GM08714 (cell line): ENCODE measurements at regions not wholly inside any gene's neighbourhood (a gene's known extent, or its start where the extent isn't known, plus 50 kb on each side); places are given as distances from the start of the nearest gene placed in this dataset.
"Not testable (repeated sequence)": the region's sequence is repeated elsewhere in the genome, so short reads cannot be mapped to it uniquely, and the experiment has no call there.

Experiments used
- H3K4me3 ChIP-seq: fragments of 200-500 bp; sonication (Bioruptor generic); 2 replicates; pipeline ENCODE4 v1.5.1; 2014; ENCODE audit warnings: mild to moderate bottlenecking, low read length, inconsistent platforms
- ZNF274 ChIP-seq: IDR thresholded peaks from 2 replicates; pipeline ENCODE4 v1.6.1; 2012; ENCODE audit warnings: mild to moderate bottlenecking, low read depth, low read length

GRCh38 chr4:86451560-86452330 lies 91.9 kb upstream of the MAPK10 start:
- no peak for TF ChIP-seq ZNF274

GRCh38 chr4:86452422-86452891 lies 92.6 kb upstream of the MAPK10 start:
- no peak overlapping the region for H3K4me3 ChIP-seq
- no peak for TF ChIP-seq ZNF274

More at GRCh38 chr4:86451560-86452330, 91.9 kb upstream of the MAPK10 start:
- no peak overlapping the region for H3K4me3 ChIP-seq

DNA sequence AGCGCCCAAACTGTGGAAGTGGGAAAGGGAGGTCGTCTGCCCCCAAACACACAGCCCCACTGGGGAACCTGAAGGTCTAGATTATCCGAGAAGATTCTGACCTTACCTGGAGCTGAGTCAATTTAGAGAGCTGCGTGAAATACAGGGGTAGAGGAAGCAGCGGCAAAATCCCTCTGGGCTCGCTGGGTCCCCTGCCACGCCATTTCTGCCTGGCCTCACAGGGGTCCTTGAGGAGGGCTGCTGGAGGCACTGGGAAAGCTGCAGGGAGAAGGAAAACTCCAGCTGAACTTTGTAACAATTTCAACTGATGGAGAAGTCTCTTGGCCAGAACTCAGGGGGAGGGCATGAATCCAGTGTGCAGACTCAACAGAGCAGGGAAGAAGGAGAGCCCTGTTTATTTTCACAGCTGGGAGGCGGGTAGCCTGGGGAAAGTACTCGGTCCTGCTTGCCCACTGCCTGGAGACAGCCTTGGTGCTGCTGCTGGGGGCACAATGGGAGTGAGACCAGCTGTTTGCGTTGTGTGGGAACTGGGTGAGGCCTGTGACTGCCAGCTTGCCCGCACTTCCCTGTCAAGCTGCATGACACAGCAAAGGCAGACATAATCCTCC lies 93.2 kb upstream of the MAPK10 start:
- no peak for TF ChIP-seq ZNF274
- no peak overlapping the region for H3K4me3 ChIP-seq

DNA sequence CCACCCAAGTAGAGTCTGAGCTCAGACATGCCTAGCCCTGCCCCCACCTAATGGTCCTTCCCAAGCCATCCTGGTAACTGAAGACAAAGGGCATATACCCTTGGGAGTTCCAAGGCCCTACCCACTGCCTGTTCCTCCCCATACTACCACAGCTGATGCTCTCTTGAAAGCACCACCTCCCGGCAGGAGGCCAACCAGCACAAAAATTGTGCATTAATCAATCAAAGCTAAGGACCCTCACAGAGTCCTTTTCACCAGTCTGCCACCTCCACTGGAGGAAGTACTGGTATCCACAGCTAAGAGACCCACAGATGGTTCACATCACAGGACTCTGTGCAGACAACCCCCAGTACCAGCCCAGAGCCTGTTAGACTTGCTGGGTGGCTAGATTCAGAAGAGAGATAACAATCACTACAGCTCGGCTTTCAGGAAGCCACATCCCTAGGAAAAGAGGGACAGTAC lies 93.8 kb upstream of the MAPK10 start:
- H3K4me3 ChIP-seq: not testable (repeated sequence)

GRCh38 chr4:86461849-86462248 lies 102.0 kb upstream of the MAPK10 start:
- no peak overlapping the region for H3K4me3 ChIP-seq
- no peak for TF ChIP-seq ZNF274

DNA sequence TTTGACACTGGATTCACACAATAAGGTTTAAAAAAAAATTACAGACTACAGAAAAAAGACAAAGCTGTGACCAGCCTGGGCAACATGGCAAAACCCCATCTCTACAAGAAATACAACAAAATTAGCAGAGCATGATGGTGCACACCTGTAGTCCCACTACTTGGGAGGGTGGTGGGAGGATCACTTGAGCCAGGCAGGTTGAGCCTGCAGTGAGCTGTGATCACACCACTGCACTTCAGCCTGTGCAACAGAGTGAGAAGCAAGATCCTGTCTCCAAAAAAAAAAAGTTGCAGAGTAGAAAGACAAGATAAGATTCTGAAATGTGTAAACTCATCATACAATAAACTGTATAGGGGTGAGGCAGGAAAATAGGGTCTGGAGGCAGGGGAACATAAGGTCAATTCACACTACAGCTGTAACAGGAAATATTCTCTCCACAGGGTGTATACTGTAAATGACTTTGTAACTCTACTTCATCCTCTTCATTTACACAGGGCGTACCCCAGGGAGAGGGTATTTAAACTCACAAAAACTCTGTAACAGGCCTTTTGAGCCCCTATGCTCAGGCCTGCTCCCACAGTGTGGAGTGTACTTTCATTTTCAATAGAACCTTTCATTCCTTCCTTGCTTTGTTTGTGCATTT lies 112.6 kb upstream of the MAPK10 start:
- no peak for TF ChIP-seq ZNF274
- no peak overlapping the region for H3K4me3 ChIP-seq

GRCh38 chr4:86478151-86478550 lies 116.0 kb upstream of the PTPN13 start:
- not testable (repeated sequence) for H3K4me3 ChIP-seq

GRCh38 chr4:86481440-86481839 lies 112.7 kb upstream of the PTPN13 start:
- no peak overlapping the region for H3K4me3 ChIP-seq
- TF ChIP-seq ZNF274: no peak

DNA sequence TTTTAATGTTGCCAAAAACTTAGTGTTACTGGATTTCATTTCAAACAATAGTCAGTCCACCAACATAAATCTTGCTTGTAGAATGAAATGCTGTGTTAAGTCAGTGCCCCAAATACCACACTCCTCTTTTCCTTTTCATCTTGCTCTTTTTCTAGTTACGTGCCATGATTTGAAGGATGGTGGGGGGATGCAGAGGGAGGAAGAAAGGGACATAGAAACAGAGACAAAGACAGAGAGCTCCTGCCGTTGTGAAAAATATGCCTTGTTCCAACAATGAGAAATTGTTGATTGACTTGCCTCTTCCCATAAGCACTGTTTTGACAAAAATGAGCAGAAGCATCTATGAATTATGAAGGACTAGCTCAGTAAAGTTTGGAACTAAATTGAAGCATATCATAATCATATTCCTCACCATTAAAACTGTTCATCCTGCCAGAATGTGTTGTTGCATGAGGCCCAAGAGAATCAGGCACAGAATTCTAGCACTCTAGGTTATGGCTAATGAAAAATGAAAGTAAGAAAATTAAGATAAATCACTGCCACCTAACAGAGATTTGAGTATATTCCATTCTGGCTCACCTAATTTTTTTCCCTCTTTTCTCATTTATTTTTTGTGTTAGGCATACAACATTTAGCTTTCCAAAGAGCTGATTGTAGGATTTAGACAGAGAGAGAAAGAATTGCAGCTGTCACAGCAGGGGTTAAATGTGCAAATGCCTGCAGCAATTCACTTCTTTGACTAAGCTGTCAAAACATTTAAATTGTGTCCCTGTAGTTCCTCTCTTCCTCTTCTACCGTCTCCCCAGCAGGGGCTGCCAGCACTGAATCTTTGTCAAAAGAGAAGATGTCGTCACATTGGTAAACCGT lies 111.6 kb upstream of the PTPN13 start:
- no peak overlapping the region for H3K4me3 ChIP-seq
- no peak for TF ChIP-seq ZNF274

DNA sequence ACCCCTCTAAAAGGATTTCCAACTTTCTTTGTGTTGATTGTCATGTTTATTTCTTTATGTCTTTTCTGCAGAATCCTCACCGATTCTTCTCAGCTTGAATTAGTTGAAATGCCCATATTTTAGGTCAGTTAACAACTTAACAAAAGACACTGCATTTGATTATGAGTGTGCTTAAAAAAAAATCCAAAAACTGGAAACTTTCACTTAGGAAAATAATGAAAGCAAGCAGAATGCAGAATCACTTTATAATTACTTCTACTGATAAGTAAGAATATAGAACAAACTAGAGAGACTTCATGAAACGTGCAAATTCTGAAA lies 111.0 kb upstream of the PTPN13 start:
- TF ChIP-seq ZNF274: no peak
- no peak overlapping the region for H3K4me3 ChIP-seq

GRCh38 chr4:86483773-86484172 lies 110.3 kb upstream of the PTPN13 start:
- H3K4me3 ChIP-seq: no peak overlapping the region
- TF ChIP-seq ZNF274: no peak

DNA sequence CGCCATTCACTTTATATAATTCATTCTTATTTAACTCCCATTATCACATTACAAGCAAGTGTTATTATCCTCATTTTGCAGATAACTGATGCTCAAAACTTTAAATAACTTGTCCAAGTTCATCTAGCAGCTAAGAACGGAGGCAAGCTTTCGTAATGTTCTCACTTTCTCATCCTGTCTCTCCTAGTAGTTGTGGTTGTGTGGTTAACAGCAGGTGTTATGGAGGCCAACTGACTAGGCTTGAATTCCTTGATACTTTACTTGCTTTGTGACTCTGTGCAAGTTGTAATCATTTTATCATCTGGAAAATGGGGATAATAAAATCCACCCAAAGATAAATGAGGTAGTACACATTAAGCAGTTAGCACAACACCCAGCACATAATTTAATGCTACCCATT lies 109.9 kb upstream of the PTPN13 start:
- TF ChIP-seq ZNF274: no peak
- no peak overlapping the region for H3K4me3 ChIP-seq

DNA sequence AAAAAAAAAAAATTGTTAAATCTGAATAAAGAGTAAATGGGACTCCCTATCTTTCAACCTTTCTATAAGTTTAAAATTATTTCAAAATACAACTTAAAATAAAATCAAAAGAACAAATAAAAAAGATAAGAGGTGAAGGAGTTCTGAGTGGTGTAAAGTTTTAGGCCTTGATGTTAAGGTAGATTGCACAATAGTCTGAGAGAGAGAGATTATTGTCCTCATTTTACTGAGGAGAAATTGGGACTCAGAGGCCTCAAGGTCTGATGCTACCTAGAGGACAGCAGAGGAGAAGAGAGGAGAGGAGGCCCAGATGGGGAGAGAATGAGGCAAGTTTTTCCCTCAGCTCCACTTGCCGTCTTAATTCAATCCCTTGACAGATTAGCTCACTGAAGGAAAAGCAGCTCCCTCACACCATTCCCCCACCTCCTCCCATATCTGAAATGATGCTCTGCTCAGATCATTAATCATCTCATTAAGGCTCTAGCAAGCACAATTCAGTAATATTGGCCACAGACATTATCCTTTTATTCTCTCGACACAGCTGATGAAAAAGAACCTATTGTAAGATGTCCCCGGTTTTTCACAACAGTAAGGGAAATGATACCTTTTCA lies 106.3 kb upstream of the PTPN13 start:
- no peak overlapping the region for H3K4me3 ChIP-seq
- no peak for TF ChIP-seq ZNF274

DNA sequence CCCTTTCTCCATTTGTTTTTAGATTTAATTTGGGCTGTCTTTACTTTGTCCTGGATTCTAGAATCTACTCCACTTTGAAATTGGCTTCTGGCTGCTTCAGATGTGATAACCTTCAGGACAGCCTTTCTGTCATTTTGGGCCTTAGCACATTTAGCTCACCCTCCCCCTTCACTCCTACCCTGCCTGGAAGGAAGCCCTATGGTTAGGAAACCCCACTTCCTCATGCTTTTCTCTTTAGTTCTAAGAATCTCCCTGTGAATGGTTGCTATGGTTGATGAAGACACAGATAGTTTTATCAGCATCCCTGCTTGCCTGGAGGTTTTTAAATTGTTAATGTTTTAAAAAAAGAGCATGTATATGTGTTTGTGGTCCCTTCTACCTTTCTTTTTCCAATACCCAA lies 100.7 kb upstream of the PTPN13 start:
- TF ChIP-seq ZNF274: no peak
- no peak overlapping the region for H3K4me3 ChIP-seq
